B cell (primary cell): ENCODE measurements at regions not wholly inside any gene's neighbourhood (a gene's known extent, or its start where the extent isn't known, plus 50 kb on each side); places are given as distances from the start of the nearest gene placed in this dataset.

Experiments
- ATAC-seq: fragments of 200-7000 bp; cut with Tn5 transposase; one replicate; pipeline ENCODE4 v1.10.0; 2021; ENCODE audit warnings: low read depth, mild to moderate bottlenecking, moderate number of reproducible peaks, moderate library complexity
- CTCF ChIA-PET: fragments of 350-600 bp; sonication (Branson Sonifier 250); formaldehyde crosslinking; loops from one replicate; lab custom pipeline; 2021; ENCODE audit warnings: antibody characterized with exemption, inconsistent platforms; lab: Charles Lee
- POLR2A ChIA-PET: fragments of 350-600 bp; sonication (Branson Sonifier 250); formaldehyde crosslinking; loops from one replicate; lab custom pipeline; 2021; ENCODE audit warnings: antibody characterized with exemption; lab: Charles Lee
- DNase-seq: peaks from one replicate; pipeline ENCODE4 v3.0.0; 2013
- H2AFZ ChIP-seq: 2 replicates; pipeline ENCODE4 v1.6.1; 2012; ENCODE audit warnings: mild to moderate bottlenecking, low read depth, low read length; ENCODE audit not compliant: insufficient read depth, poor library complexity, severe bottlenecking
- H3K27ac ChIP-seq, 2 donors: 1 replicate in 1 of 2; 2 replicates in 1 of 2; pipeline ENCODE4 v1.5.1; 2012 to 2013; ENCODE audit warnings: low read length in 2 of 2, mild to moderate bottlenecking in 2 of 2, moderate library complexity in 1 of 2
- H3K27me3 ChIP-seq, 4 experiments: fragments of 200-600 bp in 1 of 4; sonication (generic) in 1 of 4; replicated peaks in 1 of 4; 1 replicate in 2 of 4; 2 replicates in 2 of 4; pipeline versions ENCODE4 v1.6.1 to v1.7.0; 2013 to 2016; ENCODE audit warnings: low read length in 3 of 4, mild to moderate bottlenecking in 2 of 4, mixed read lengths in 1 of 4, moderate library complexity in 1 of 4; ENCODE audit not compliant: insufficient read depth in 4 of 4, control insufficient read depth in 3 of 4; ENCODE audit errors: control extremely low read depth in 1 of 4
- H3K36me3 ChIP-seq, 2 experiments: replicated peaks in 1 of 2; 1 replicate in 1 of 2; 2 replicates in 1 of 2; pipeline versions ENCODE4 v1.6.1 to v1.7.1; 2013; ENCODE audit warnings: low read length in 1 of 2; ENCODE audit not compliant: insufficient read depth in 2 of 2, control insufficient read depth in 1 of 2; ENCODE audit errors: control extremely low read depth in 1 of 2, extremely low read depth in 1 of 2
- H3K4me1 ChIP-seq, 2 donors: fragments of 200-600 bp in 1 of 2; sonication (generic) in 1 of 2; 1 replicate in 1 of 2; 2 replicates in 1 of 2; pipeline versions ENCODE4 v1.5.1 to v1.6.1; 2013 to 2017; ENCODE audit warnings: low read length in 2 of 2; ENCODE audit not compliant: control insufficient read depth in 2 of 2, insufficient read depth in 2 of 2
- H3K4me2 ChIP-seq: replicated peaks from 2 replicates; pipeline ENCODE3; 2012; ENCODE audit warnings: mild to moderate bottlenecking, low read depth, low read length; ENCODE audit not compliant: poor library complexity, severe bottlenecking
- H3K4me3 ChIP-seq, 5 experiments: fragments of 200-600 bp in 1 of 5; sonication (generic) in 1 of 5; 1 replicate in 3 of 5; 2 replicates in 2 of 5; pipeline versions ENCODE4 v1.5.1 to v1.7.0; 2011 to 2016; ENCODE audit warnings: low read length in 4 of 5, mild to moderate bottlenecking in 4 of 5, low read depth in 2 of 5, control low read depth in 1 of 5, moderate library complexity in 1 of 5; ENCODE audit not compliant: insufficient read depth in 1 of 5; ENCODE audit errors: control extremely low read depth in 1 of 5, extremely low read depth in 1 of 5
- H3K79me2 ChIP-seq: fragments of 200-600 bp; sonication (generic); one replicate; pipeline ENCODE4 v1.6.0; 2016; ENCODE audit warnings: low read length; ENCODE audit not compliant: control insufficient read depth, insufficient read depth
- H3K9ac ChIP-seq: fragments of 200-600 bp; sonication (generic); 2 replicates; pipeline ENCODE4 v1.6.1; 2017; ENCODE audit warnings: mild to moderate bottlenecking, low read length, moderate library complexity
- H3K9me3 ChIP-seq, 3 donors: one replicate each; pipeline versions ENCODE4 v1.6.1 to v1.7.1; 2013; ENCODE audit warnings: low read length in 2 of 3; ENCODE audit not compliant: control insufficient read depth in 2 of 3, insufficient read depth in 1 of 3; ENCODE audit errors: control extremely low read depth in 1 of 3
- H4K20me1 ChIP-seq: 2 replicates; pipeline ENCODE4 v1.6.0; 2012; ENCODE audit warnings: mild to moderate bottlenecking, low read length; ENCODE audit not compliant: insufficient read depth, control insufficient read depth, poor library complexity, severe bottlenecking
- H3K27ac Mint-ChIP-seq: one replicate; pipeline ENCODE4 v1.8.0; 2021; ENCODE audit warnings: mixed read lengths
- H3K27me3 Mint-ChIP-seq: one replicate; pipeline ENCODE4 v1.8.0; 2021; ENCODE audit warnings: mixed read lengths
- H3K4me1 Mint-ChIP-seq: one replicate; pipeline ENCODE4 v1.8.0; 2021; ENCODE audit warnings: mixed read lengths
- H3K4me3 Mint-ChIP-seq: one replicate; pipeline ENCODE4 v1.8.0; 2021; ENCODE audit warnings: mixed read lengths
- H3K9me3 Mint-ChIP-seq: one replicate; pipeline ENCODE4 v1.8.0; 2022; ENCODE audit warnings: mixed read lengths; ENCODE audit not compliant: insufficient read depth
- CTCF ChIP-seq: fragments of 200-600 bp; IDR thresholded peaks from one replicate; pipeline ENCODE4 v1.8.0; 2022; ENCODE audit warnings: antibody characterized with exemption, mild to moderate bottlenecking
- EZH2 ChIP-seq: IDR thresholded peaks from 2 replicates; pipeline ENCODE4 v1.6.1; 2012; ENCODE audit warnings: borderline replicate concordance, low read depth, mild to moderate bottlenecking, moderate library complexity, low read length; ENCODE audit not compliant: insufficient read depth, poor library complexity, severe bottlenecking
- WGBS: methylation state at CpG from one replicate; pipeline ENCODE4 v1.1.5; 2013; ENCODE audit warnings: missing lambda C conversion rate; ENCODE audit not compliant: insufficient coverage; 5-methylcytosine and 5-hydroxymethylcytosine counted together
- intact Hi-C: fragments of 100-400 bp; cut with micrococcal nuclease; formaldehyde crosslinking; loops from one replicate; pipeline ENCODE4 v1.10.0; 2022

- no peaks in the 10 kb centered on the region for H3K36me3 ChIP-seq
- no peaks in the 10 kb centered on the region for H3K27me3 ChIP-seq
- no peak for TF ChIP-seq CTCF
- no peak for TF ChIP-seq EZH2
- Mint-ChIP-seq H3K9me3 (no peaks in the 10 kb centered on the region), H3K4me1 (no peaks in the 10 kb centered on the region), H3K27me3 (no peaks in the 10 kb centered on the region), H3K27ac (no peak overlapping the region), H3K4me3 (no peak overlapping the region)
- WGBS, result 100% methylated on average over 1 of the region's 2 CpGs
- H3K9ac ChIP-seq, result no peak overlapping the region
- no peak overlapping the region for H2AFZ ChIP-seq
- no peak overlapping the region for H3K27ac ChIP-seq
- no peaks in the 10 kb centered on the region for H3K4me1 ChIP-seq
- H4K20me1 ChIP-seq, result no peaks in the 10 kb centered on the region
- no peaks in the 10 kb centered on the region for H3K9me3 ChIP-seq
- intact Hi-C loops, result no loop called here
- H3K4me2 ChIP-seq, result no peak overlapping the region
- no peaks in the 10 kb centered on the region for H3K79me2 ChIP-seq
- DNase-seq (no peak), ATAC-seq (no peak)
- ChIA-PET POLR2A (no interaction called here), CTCF (no interaction called here)
- no peak overlapping the region for H3K4me3 ChIP-seq
Measured at GRCh38 chr4:155008389-155008788, 200.0 kb upstream of the NPY2R start.

- intact Hi-C loops, result no loop called here
- H3K27ac Mint-ChIP-seq, result no peak overlapping the region
- no peak for ATAC-seq
- no peak overlapping the region for H3K4me3 ChIP-seq
- no peak overlapping the region for H3K4me2 ChIP-seq
- H3K79me2 ChIP-seq, result no peaks in the 10 kb centered on the region
- no peak for DNase-seq
- CTCF ChIA-PET, result interaction anchor here (1.5 kb wide), 1 partner anchor 17 kb away, joined by 3 read pairs; no protein-coding TSS in a partner anchor
- peaks cover 2% of the 10 kb centered on the region for H3K9me3 Mint-ChIP-seq
- POLR2A ChIA-PET, result no interaction called here
- no peaks in the 10 kb centered on the region for H3K4me1 Mint-ChIP-seq
- no peak overlapping the region for H3K4me3 Mint-ChIP-seq
- WGBS, result 100% methylated on average over 1 of the region's 3 CpGs
- no peak for TF ChIP-seq EZH2
- H3K36me3 ChIP-seq, result no peaks in the 10 kb centered on the region
- no peaks in the 10 kb centered on the region for H3K4me1 ChIP-seq
- H3K9ac ChIP-seq, result no peak overlapping the region
- H3K27ac ChIP-seq, result no peak overlapping the region
- H3K9me3 ChIP-seq, result no peaks in the 10 kb centered on the region
- H4K20me1 ChIP-seq, result no peaks in the 10 kb centered on the region
- H2AFZ ChIP-seq, result peak overlapping the region; percentile 16
- H3K27me3 Mint-ChIP-seq, result no peaks in the 10 kb centered on the region
- no peaks in the 10 kb centered on the region for H3K27me3 ChIP-seq
Measured at GRCh38 chr4:155009288-155009687, 199.1 kb upstream of the NPY2R start.
